H1 (cell line): ENCODE measurements at regions not wholly inside any gene's neighbourhood (a gene's known extent, or its start where the extent isn't known, plus 50 kb on each side); places are given as distances from the start of the nearest gene placed in this dataset.

Experiments
- CBX8 ChIP-seq: fragments of 300-800, 300-1000 bp; sonication (generic); IDR thresholded peaks from 2 replicates; pipeline ENCODE4 v1.7.1; 2016; ENCODE audit warnings: low read depth, low read length, borderline replicate concordance
- EP300 ChIP-seq, 2 experiments: IDR thresholded peaks; 1 replicate in 1 of 2; 2 replicates in 1 of 2; pipeline ENCODE4 v1.6.1; 2011 to 2012; ENCODE audit warnings: low read depth in 2 of 2, low read length in 2 of 2, mild to moderate bottlenecking in 2 of 2, borderline replicate concordance in 1 of 2, inconsistent platforms in 1 of 2, moderate library complexity in 1 of 2
- MAFK ChIP-seq: IDR thresholded peaks from 2 replicates; pipeline ENCODE4 v1.6.1; 2012; ENCODE audit warnings: low read depth, mild to moderate bottlenecking, improper control_type of control experiment, low read length
- POLR2A ChIP-seq, 2 experiments: IDR thresholded peaks; 1 replicate in 1 of 2; 2 replicates in 1 of 2; pipeline ENCODE4 v1.6.1; 2011; ENCODE audit warnings: low read depth in 2 of 2, low read length in 2 of 2, mild to moderate bottlenecking in 2 of 2; ENCODE audit errors: control extremely low read depth in 1 of 2
- TCF12 ChIP-seq: IDR thresholded peaks from 2 replicates; pipeline ENCODE4 v1.6.1; 2011; ENCODE audit warnings: low read depth, mild to moderate bottlenecking, low read length
- TEAD4 ChIP-seq: IDR thresholded peaks from 2 replicates; pipeline ENCODE4 v1.6.1; 2012; ENCODE audit warnings: low read depth, low read length, inconsistent platforms, mixed read lengths

- no peak for TF ChIP-seq MAFK
- TF ChIP-seq TCF12, result no peak
- no peak for TF ChIP-seq EP300 (IDR thresholded peaks at IDR 0.05; ENCODE audit: borderline replicate concordance in 1 of 2, low read depth in 2 of 2, low read length in 2 of 2)
- no peak for TF ChIP-seq CBX8
- TF ChIP-seq TEAD4, result no peak
- TF ChIP-seq POLR2A (IDR thresholded peaks at IDR 0.05; ENCODE audit: control extremely low read depth in 1 of 2, low read depth in 2 of 2, low read length in 2 of 2), result no peak
- TF ChIP-seq, all 59 proteins: peak for 0
Measured at GRCh38 chr15:77540312-77541060, 92.2 kb downstream of the LINGO1 start (continued).
